ENCODE measurements at regions not wholly inside any gene's neighbourhood (a gene's known extent, or its start where the extent isn't known, plus 50 kb on each side); places are given as distances from the start of the nearest gene placed in this dataset.

DNA sequence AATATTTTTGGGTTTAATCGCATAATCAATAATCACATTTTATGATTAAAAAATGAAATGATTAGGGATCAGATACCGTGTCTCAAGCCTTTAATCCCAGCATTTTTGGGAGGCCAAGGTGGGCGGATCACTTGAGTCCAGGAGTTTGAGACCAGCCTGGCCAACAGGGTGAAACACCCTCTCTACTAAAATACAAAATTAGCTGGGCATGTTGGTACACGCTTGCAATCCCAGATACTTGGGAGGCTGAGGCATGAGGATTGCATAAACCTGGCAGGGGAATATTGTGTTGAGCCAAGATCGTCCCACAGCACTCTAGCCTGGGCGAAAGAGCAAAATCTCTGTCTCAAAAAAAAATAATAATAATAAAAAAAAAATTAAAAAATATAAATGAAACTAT lies 1581.4 kb downstream of the KCNT2 start:
- Histone ChIP-seq H3K36me3 (ENCODE audit: control insufficient read depth, low read length) (no peaks in the 10 kb centered on the region), H4K20me1 (ENCODE audit: control insufficient read depth, insufficient read depth, low read depth, low read length) (no peaks in the 10 kb centered on the region), H3K4me1 (ENCODE audit: control insufficient read depth, low read length) (no peaks in the 10 kb centered on the region), H3F3A (ENCODE audit: control insufficient read depth, insufficient read depth) (no peaks in the 10 kb centered on the region), H3K4me3 (ENCODE audit: low read length) (no peak overlapping the region), H3K9me2 (replicated peaks; ENCODE audit: control insufficient read depth, low read length) (no peaks in the 10 kb centered on the region), H3K27ac (ENCODE audit: low read depth, low read length) (no peak overlapping the region), H3K4me2 (ENCODE audit: low read length) (no peak overlapping the region), H3K9me3 (ENCODE audit: control insufficient read depth, insufficient read depth, low read length) (peaks cover 13% of the 10 kb centered on the region), H3K79me2 (ENCODE audit: control insufficient read depth, low read length) (no peaks in the 10 kb centered on the region), H3K27me3 (ENCODE audit: control insufficient read depth, low read length) (no peaks in the 10 kb centered on the region)
- TF ChIP-seq EZH2phosphoT487 (IDR thresholded peaks at IDR 0.05; ENCODE audit: borderline replicate concordance, low read length) = no peak
- no peak for TF ChIP-seq CTCF (IDR thresholded peaks at IDR 0.05; ENCODE audit: low read depth, low read length, poor library complexity, severe bottlenecking)

- TF ChIP-seq CTCF (IDR thresholded peaks at IDR 0.05; ENCODE audit: low read depth, low read length, poor library complexity, severe bottlenecking) (no peak), EZH2phosphoT487 (IDR thresholded peaks at IDR 0.05; ENCODE audit: borderline replicate concordance, low read length) (no peak)
- H3K79me2 ChIP-seq (ENCODE audit: control insufficient read depth, low read length) = no peaks in the 10 kb centered on the region
- no peaks in the 10 kb centered on the region for H3K4me1 ChIP-seq (ENCODE audit: control insufficient read depth, low read length)
- H3K4me3 ChIP-seq (ENCODE audit: low read length) = no peak overlapping the region
- no peaks in the 10 kb centered on the region for H3K9me2 ChIP-seq (replicated peaks; ENCODE audit: control insufficient read depth, low read length)
- H3F3A ChIP-seq (ENCODE audit: control insufficient read depth, insufficient read depth) = no peaks in the 10 kb centered on the region
- no peaks in the 10 kb centered on the region for H4K20me1 ChIP-seq (ENCODE audit: control insufficient read depth, insufficient read depth, low read depth, low read length)
- no peaks in the 10 kb centered on the region for H3K36me3 ChIP-seq (ENCODE audit: control insufficient read depth, low read length)
- H3K27ac ChIP-seq (ENCODE audit: low read depth, low read length) = no peak overlapping the region
- no peaks in the 10 kb centered on the region for H3K9me3 ChIP-seq (ENCODE audit: control insufficient read depth, insufficient read depth, low read length)
- H3K27me3 ChIP-seq (ENCODE audit: control insufficient read depth, low read length) = no peaks in the 10 kb centered on the region
- no peak overlapping the region for H3K4me2 ChIP-seq (ENCODE audit: low read length)
These were observed 1588.9 kb downstream of the KCNT2 start for GRCh38 chr1:195019385-195019784.

GRCh38 chr1:195012995-195013394 lies 1595.2 kb downstream of the KCNT2 start:
- TF ChIP-seq CTCF (IDR thresholded peaks at IDR 0.05; ENCODE audit: low read depth, low read length, poor library complexity, severe bottlenecking) (no peak), EZH2phosphoT487 (IDR thresholded peaks at IDR 0.05; ENCODE audit: borderline replicate concordance, low read length) (no peak)
- Histone ChIP-seq H3K9me3 (ENCODE audit: control insufficient read depth, insufficient read depth, low read length) (no peaks in the 10 kb centered on the region; the same call in 1 of the 2 replicates), H3K9me2 (replicated peaks; ENCODE audit: control insufficient read depth, low read length) (no peaks in the 10 kb centered on the region), H3K27ac (ENCODE audit: low read depth, low read length) (no peak overlapping the region), H3K4me2 (ENCODE audit: low read length) (no peak overlapping the region), H3K4me3 (ENCODE audit: low read length) (no peak overlapping the region), H3K4me1 (ENCODE audit: control insufficient read depth, low read length) (no peaks in the 10 kb centered on the region), H3K79me2 (ENCODE audit: control insufficient read depth, low read length) (no peaks in the 10 kb centered on the region), H3F3A (ENCODE audit: control insufficient read depth, insufficient read depth) (no peaks in the 10 kb centered on the region), H3K27me3 (ENCODE audit: control insufficient read depth, low read length) (no peaks in the 10 kb centered on the region), H3K36me3 (ENCODE audit: control insufficient read depth, low read length) (no peaks in the 10 kb centered on the region), H4K20me1 (ENCODE audit: control insufficient read depth, insufficient read depth, low read depth, low read length) (no peaks in the 10 kb centered on the region)

GRCh38 chr1:195005338-195005737 lies 1602.9 kb downstream of the KCNT2 start:
- TF ChIP-seq EZH2phosphoT487 (IDR thresholded peaks at IDR 0.05; ENCODE audit: borderline replicate concordance, low read length) = no peak
- TF ChIP-seq CTCF (IDR thresholded peaks at IDR 0.05; ENCODE audit: low read depth, low read length, poor library complexity, severe bottlenecking) = no peak
- H3K4me1 ChIP-seq (ENCODE audit: control insufficient read depth, low read length) = no peaks in the 10 kb centered on the region
- no peaks in the 10 kb centered on the region for H3K9me2 ChIP-seq (replicated peaks; ENCODE audit: control insufficient read depth, low read length)
- H3K4me3 ChIP-seq (ENCODE audit: low read length) = no peak overlapping the region
- H3F3A ChIP-seq (ENCODE audit: control insufficient read depth, insufficient read depth) = no peaks in the 10 kb centered on the region
- H3K4me2 ChIP-seq (ENCODE audit: low read length) = no peak overlapping the region
- H3K79me2 ChIP-seq (ENCODE audit: control insufficient read depth, low read length) = no peaks in the 10 kb centered on the region
- H3K36me3 ChIP-seq (ENCODE audit: control insufficient read depth, low read length) = no peaks in the 10 kb centered on the region
- no peaks in the 10 kb centered on the region for H3K9me3 ChIP-seq (ENCODE audit: control insufficient read depth, insufficient read depth, low read length)
- H3K27ac ChIP-seq (ENCODE audit: low read depth, low read length) = no peak overlapping the region
- no peaks in the 10 kb centered on the region for H3K27me3 ChIP-seq (ENCODE audit: control insufficient read depth, low read length)
- H4K20me1 ChIP-seq (ENCODE audit: control insufficient read depth, insufficient read depth, low read depth, low read length) = no peaks in the 10 kb centered on the region
